HL-60 (cell line): ENCODE measurements at regions not wholly inside any gene's neighbourhood (a gene's known extent, or its start where the extent isn't known, plus 50 kb on each side); places are given as distances from the start of the nearest gene placed in this dataset.

Experiments
- CTCF ChIP-seq: IDR thresholded peaks from one replicate; pipeline ENCODE4 v1.5.1; 2011; ENCODE audit warnings: low read length, control low read depth, inconsistent platforms; ENCODE audit not compliant: insufficient read depth
- REST ChIP-seq: IDR thresholded peaks from 2 replicates; pipeline ENCODE4 v1.6.1; 2012; ENCODE audit warnings: low read depth; ENCODE audit not compliant: insufficient replicate concordance

GRCh38 chrX:140099221-140099620, 133.9 kb upstream of the CXorf66 start:
- TF ChIP-seq CTCF: no peak
- TF ChIP-seq REST: no peak
